ENCODE measurements at regions not wholly inside any gene's neighbourhood (a gene's known extent, or its start where the extent isn't known, plus 50 kb on each side); places are given as distances from the start of the nearest gene placed in this dataset.
"Not testable (repeated sequence)": the region's sequence is repeated elsewhere in the genome, so short reads cannot be mapped to it uniquely, and the experiment has no call there.

DNA sequence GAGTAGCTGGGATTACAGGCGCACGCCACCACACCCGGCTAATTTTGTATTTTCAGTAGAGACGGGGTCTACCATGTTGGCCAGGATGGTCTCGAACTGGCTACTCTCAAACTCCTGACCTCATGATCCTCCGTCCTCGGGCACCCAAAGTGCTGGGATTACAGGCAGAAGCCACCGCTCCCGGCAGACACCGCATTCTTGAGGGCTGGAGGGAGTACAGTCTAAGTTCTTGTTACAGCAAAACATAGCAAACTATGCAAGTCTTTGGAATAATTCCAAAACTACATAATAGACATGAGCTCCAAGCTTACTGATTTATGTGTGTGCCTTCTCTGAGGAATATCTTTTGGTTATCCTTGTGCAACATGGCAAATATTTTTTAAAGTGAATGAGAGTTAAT, 299.1 kb upstream of the ZNF658 start:
- H3K9me3 Mint-ChIP-seq; H3K36me3 Mint-ChIP-seq; H3K27me3 Mint-ChIP-seq; H3K27ac Mint-ChIP-seq; H3K4me1 Mint-ChIP-seq (ENCODE audit: low read depth in 2 of 2); ATAC-seq; DNase-seq (ENCODE audit: low spot score); H3K4me3 Mint-ChIP-seq: not testable (repeated sequence)

DNA sequence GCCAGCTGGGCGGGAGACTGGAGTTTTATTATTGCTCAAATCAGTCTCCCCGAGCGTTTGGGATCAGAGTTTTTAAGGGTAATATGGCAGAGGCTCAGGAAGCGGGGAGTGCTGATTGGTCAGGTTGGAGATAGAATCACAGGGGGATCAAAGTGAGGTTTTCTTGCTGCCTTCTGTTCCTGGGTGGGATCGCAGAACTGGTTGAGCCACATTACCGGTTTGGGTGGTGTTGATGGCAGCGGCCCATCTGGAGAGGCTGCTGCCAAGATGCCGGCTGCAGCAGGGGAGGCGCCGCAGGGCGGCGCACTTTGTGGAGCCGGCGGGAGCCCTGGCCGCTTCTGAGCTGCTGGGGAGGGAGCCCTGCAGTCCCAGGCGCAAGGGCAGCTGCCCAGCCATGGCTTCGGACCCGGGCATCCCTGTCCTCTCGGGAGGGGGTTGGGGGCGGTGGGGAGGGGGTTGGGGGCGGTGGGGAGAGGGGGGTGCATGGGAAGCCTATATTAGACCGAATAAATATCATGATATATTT, 268.9 kb upstream of the ZNF658 start:
- not testable (repeated sequence) for ATAC-seq; H3K27ac Mint-ChIP-seq; H3K4me3 Mint-ChIP-seq; DNase-seq (ENCODE audit: low spot score); H3K4me1 Mint-ChIP-seq (ENCODE audit: low read depth in 2 of 2); H3K36me3 Mint-ChIP-seq; H3K9me3 Mint-ChIP-seq; H3K27me3 Mint-ChIP-seq

DNA sequence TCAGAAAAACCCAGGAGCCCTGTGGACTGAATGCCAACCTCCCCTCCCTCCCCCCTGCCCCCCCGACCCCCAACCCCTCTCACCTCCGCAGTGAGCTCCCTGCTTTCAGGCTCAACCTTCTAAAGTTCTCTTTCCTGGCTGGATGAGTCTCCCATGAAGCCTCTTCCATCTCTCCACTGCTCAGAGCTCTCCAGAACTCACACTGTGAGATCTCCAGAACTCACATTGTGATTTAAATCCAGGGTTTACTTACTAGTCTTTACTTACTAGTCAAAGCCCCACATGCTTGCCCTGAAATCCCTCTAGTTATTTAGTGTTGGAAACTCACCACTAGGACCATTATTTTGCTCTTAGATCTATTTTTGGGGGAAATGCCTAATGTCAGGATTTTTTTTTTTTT, 252.8 kb upstream of the ZNF658 start:
- H3K4me3 Mint-ChIP-seq; H3K4me1 Mint-ChIP-seq (ENCODE audit: low read depth in 2 of 2); H3K36me3 Mint-ChIP-seq; H3K27me3 Mint-ChIP-seq; H3K9me3 Mint-ChIP-seq; H3K27ac Mint-ChIP-seq; ATAC-seq; DNase-seq (ENCODE audit: low spot score): not testable (repeated sequence)

DNA sequence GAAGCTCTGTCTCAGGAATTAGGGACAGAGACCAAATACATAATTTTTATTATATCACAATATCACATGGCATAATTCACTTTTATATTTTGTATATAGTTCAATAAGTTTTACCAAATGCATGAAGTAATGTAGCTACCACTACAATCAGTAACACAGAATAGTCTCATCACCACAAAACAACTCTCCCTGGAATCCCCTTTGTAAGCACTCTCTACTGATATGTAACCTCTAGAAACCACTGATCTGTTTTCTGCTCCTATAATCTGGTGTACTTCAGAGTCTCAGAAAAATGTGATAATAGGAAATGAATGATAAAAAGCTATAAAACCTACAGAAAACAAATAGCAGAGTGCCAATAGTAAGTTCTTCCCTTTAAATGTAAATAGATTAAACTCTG, 210.3 kb upstream of the ZNF658 start:
- DNase-seq (ENCODE audit: low spot score); H3K9me3 Mint-ChIP-seq; H3K4me3 Mint-ChIP-seq; H3K27me3 Mint-ChIP-seq; H3K4me1 Mint-ChIP-seq (ENCODE audit: low read depth in 2 of 2); H3K27ac Mint-ChIP-seq; H3K36me3 Mint-ChIP-seq; ATAC-seq: not testable (repeated sequence)

DNA sequence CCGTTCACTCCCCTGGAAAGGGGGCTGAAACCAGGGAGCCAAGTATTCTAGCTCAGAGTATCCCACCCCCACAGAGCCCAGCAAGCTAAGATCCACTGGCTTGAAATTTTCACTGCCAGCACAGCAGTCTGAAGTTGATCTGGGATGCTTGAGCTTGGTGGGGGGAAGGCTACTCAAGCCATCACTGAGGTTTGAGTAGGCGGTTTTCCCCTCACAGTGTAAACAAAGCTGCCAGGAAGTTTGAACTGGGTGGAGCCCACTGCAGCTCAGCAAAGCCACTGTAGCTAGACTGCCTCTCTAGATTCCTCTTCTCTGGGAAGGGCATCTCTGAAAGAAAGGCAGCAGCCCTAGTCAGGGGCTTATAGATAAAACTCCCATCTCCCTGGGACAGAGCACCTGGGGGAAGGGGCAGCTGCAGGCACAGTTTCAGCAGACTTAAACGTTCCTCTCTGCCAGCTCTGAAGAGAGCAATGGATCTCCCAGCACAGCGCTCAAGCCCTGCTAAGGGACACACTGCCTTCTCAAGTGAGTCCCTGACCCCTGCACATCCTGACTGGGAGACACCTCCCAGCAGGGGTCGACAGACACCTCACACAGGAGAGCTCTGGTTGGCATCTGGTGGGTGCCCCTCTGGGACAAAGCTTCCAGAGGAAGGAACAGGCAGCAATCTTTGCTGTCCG, 204.8 kb upstream of the ZNF658 start:
- not testable (repeated sequence) for DNase-seq (ENCODE audit: low spot score); H3K9me3 Mint-ChIP-seq; H3K36me3 Mint-ChIP-seq; H3K27me3 Mint-ChIP-seq; H3K27ac Mint-ChIP-seq; ATAC-seq; H3K4me1 Mint-ChIP-seq (ENCODE audit: low read depth in 2 of 2); H3K4me3 Mint-ChIP-seq

DNA sequence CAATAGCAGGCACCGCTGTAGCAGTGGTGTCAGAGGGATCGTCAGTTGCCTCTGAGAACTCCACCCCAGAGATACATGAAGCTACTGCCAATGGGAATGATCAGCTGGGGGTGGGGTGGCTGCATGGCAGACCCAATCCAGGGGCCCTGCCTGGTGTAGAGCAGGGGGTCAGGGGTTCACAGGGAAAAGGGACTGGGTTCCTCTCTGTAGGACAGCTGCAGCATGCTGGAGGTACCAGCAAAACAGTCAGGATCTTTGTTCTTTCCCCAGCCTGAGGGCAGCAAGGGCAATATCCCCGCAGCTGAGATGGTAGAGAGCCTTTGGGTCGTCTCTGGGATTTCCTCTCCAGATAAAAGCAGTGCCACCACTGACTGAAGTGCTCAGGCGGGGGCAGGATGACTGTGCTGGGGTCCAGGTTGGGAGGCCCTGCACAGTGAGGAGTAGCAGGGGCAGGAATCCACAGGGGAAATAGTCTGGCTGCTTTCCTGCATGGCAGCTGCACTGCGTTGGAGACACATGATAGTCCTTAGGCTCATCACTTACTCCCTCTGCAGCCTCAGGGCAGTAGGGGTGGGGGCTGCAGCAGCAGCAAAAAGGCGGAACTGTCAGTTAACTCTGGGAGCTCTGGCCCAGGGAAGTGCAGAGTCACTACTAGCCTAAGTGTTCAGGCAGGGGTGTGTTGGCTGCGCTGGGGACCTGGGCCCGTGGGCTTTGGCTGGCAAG, 203.0 kb upstream of the ZNF658 start:
- ATAC-seq = peak; percentile 13 to 45
- not testable (repeated sequence) for H3K27me3 Mint-ChIP-seq; H3K4me1 Mint-ChIP-seq (ENCODE audit: low read depth in 2 of 2); H3K27ac Mint-ChIP-seq; H3K4me3 Mint-ChIP-seq; DNase-seq (ENCODE audit: low spot score); H3K36me3 Mint-ChIP-seq; H3K9me3 Mint-ChIP-seq

DNA sequence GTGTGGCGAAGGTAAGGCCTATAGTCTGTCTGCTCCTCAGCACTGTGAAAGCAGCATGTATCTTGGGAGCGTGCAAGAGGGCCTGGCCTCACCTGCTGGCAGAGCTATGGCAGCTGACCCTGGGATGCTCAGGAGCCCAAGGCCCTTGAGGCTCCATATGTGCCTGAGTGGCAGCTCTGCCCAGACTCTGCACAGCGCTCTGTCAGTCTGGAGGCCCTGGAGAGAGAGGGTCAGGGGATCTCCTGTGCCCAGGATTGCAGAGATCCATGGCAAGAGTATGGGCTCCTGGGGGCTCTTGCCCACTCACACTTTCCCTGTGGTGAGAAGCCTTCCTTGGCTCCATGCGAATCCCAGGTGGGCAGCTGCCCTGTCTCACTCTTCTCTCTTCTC, 202.5 kb upstream of the ZNF658 start:
- not testable (repeated sequence) for H3K27me3 Mint-ChIP-seq; DNase-seq (ENCODE audit: low spot score); H3K9me3 Mint-ChIP-seq; H3K36me3 Mint-ChIP-seq; H3K27ac Mint-ChIP-seq; H3K4me3 Mint-ChIP-seq; H3K4me1 Mint-ChIP-seq (ENCODE audit: low read depth in 2 of 2)
- ATAC-seq = peak; percentile 32 to 38

DNA sequence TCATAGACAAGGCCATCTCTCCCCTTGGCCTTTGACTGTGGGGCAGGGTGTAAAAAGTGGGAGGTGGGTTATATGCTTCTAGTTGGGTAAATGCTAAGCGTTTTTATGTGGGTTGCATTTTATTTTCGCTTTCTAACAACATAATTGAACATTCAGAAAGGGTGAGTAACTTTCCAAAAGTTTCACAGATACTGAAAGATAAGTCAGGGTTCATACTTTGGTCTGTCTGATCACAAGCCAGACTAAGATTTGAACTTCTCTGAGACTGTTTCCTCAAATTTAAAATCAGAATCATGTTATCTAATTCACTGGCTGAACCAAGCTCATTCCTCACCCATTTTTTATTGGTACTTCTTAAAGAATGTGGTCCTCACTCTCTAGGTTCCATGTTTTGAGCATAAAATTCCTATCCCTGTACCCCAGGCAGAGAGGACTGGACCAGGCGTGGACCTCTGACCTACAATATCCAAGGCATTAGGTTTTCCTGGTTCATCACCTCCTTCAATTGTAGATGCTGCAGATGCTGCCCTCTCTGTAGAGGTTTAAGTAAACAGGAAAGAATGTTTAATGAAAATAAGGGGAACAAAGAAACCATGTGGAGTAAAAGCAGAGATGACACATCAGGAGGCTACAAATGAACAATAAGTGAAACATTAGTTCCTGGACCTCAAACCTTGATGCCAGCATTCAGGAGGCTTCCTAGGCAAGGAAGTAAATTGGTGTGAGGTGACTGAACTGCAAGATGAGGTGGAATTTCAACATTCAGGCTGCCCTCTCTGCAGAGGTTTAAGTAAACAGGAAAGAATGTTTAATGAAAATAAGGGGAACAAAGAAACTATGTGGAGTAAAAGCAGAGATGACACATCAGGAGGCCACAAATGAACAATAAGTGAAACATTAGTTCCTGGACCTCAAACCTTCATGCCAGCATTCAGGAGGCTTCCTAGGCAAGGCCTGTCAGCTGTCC, 198.8 kb upstream of the ZNF658 start:
- DNase-seq (ENCODE audit: low spot score); H3K36me3 Mint-ChIP-seq; H3K9me3 Mint-ChIP-seq; H3K4me1 Mint-ChIP-seq (ENCODE audit: low read depth in 2 of 2); ATAC-seq; H3K27ac Mint-ChIP-seq; H3K27me3 Mint-ChIP-seq; H3K4me3 Mint-ChIP-seq: not testable (repeated sequence)

DNA sequence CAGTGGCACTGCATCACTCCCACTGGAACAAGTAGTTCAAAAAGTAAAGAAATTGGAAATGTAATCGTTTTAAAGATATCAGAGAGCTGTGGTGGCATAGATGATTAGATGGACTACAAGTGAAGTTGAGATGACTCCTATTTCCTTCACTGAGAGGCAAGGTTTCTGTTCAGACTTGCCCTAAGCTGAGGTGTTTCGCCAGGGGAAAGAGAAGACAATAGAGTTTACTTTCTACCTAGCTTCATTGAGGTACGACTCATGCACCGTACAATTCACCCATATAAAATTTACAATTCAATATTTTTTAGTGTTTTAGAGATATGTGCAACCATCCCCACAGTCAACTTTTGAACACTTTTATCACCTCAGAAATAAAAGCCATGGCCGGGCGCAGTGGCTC, 189.0 kb upstream of the ZNF658 start:
- H3K9me3 Mint-ChIP-seq; H3K27me3 Mint-ChIP-seq; DNase-seq (ENCODE audit: low spot score); H3K27ac Mint-ChIP-seq; H3K4me3 Mint-ChIP-seq; H3K4me1 Mint-ChIP-seq (ENCODE audit: low read depth in 2 of 2); ATAC-seq; H3K36me3 Mint-ChIP-seq: not testable (repeated sequence)

DNA sequence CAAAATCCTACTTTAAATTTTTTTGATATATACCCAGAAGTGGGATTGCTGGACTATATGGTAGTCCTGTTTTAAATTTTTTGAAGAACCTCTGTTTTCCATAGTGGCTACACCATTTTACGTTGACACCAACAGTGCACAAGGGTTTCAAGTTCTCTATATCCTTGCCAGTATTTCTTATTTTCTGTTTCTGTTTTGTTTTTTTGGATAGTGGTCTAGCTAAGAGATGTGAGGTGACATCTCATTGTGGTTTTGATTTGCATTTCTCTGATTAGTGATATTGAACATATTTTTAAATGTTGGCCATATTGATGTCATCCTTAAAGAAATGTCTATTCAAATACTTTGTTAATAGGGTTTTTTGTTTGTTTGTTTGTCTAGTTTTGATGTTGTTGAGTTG, 187.7 kb upstream of the ZNF658 start:
- H3K36me3 Mint-ChIP-seq; H3K4me1 Mint-ChIP-seq (ENCODE audit: low read depth in 2 of 2); H3K4me3 Mint-ChIP-seq; H3K27me3 Mint-ChIP-seq; ATAC-seq; DNase-seq (ENCODE audit: low spot score); H3K27ac Mint-ChIP-seq; H3K9me3 Mint-ChIP-seq: not testable (repeated sequence)

DNA sequence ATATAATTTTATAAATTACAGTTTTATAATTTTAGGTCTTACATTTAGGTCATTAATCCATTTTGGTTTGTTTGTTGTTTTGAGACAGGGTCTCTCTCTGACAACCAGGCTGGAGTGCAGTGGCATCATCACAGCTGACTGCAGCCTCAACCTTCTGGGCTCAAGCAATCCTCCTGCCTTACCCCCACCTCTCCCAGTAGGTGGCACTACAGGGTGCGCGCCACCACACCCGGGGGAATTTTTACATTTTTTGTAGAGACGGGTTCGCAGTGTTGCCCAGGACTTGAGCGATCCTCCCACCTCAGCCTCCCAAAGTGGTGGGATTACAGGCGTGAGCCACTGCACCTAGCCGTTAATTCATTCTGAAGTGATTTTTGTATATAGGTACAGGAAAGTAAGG, 187.0 kb upstream of the ZNF658 start:
- not testable (repeated sequence) for H3K27ac Mint-ChIP-seq; H3K27me3 Mint-ChIP-seq; H3K4me1 Mint-ChIP-seq (ENCODE audit: low read depth in 2 of 2); H3K4me3 Mint-ChIP-seq; H3K36me3 Mint-ChIP-seq; H3K9me3 Mint-ChIP-seq; DNase-seq (ENCODE audit: low spot score); ATAC-seq

DNA sequence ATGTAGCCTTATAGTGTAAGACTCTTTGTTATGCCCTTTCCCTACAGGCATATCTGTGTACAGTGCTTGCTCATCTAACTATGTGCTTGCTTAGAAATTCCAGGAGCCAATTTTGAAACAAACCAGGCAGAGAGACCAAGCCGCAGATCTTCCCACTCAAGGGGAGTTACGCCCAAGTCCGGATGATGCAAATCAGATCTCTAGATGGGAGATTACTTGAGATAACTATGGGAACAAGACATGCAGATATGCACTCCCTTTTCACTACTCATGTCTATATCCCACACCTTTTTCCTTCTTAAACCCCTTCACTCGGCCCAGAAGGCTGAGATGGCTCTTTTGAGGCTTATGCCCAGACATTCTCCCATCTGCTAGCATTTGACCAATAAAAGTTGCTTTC, 179.7 kb upstream of the ZNF658 start:
- H3K27ac Mint-ChIP-seq; H3K27me3 Mint-ChIP-seq; ATAC-seq; DNase-seq (ENCODE audit: low spot score); H3K36me3 Mint-ChIP-seq; H3K4me3 Mint-ChIP-seq; H3K4me1 Mint-ChIP-seq (ENCODE audit: low read depth in 2 of 2); H3K9me3 Mint-ChIP-seq: not testable (repeated sequence)

DNA sequence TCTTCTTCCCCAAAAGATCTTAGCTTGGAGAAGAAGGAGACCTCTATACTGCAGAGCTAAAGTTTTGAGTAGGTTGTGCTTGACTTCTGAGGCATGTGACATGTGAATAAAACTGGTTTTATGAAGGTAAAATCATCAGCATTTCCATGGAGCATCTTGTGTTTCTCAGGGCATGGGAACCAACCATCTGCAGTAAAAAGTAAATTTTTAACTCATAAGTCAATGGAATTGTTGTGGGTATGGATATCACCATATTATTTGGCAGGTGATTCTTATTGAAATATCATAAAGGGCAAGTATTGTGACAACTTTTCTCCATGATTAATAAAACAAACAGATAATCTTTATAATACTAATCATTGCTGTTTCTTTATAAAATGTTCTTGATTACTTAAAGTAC, 173.0 kb upstream of the ZNF658 start:
- H3K9me3 Mint-ChIP-seq; H3K4me3 Mint-ChIP-seq; ATAC-seq; H3K4me1 Mint-ChIP-seq (ENCODE audit: low read depth in 2 of 2); H3K36me3 Mint-ChIP-seq; H3K27me3 Mint-ChIP-seq; H3K27ac Mint-ChIP-seq; DNase-seq (ENCODE audit: low spot score): not testable (repeated sequence)

DNA sequence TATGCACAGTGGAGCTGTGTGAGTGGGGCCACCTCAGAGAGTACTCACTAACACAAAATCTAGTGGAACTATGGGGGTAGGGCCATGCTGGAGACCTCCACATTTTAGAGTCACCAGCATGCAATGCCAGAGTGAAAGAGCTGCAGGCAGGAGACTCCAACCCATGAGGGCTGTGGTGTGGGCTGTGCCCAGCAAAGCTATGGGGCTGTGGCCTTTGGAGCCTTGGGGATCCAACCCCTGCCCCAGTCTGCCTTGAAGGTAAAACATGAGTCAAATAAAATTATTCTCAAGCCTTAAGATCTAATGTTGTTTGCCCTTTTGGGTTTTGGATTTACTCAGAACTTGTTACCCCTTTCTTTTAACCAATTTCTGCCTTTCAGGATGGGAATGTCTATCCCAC, 163.8 kb upstream of the ZNF658 start:
- peak in 1 of 2 donors; percentile 43 for ATAC-seq
- not testable (repeated sequence) for DNase-seq (ENCODE audit: low spot score); H3K36me3 Mint-ChIP-seq; H3K9me3 Mint-ChIP-seq; H3K4me1 Mint-ChIP-seq (ENCODE audit: low read depth in 2 of 2); H3K27me3 Mint-ChIP-seq; H3K4me3 Mint-ChIP-seq; H3K27ac Mint-ChIP-seq
